ENCODE measurements at regions not wholly inside any gene's neighbourhood (a gene's known extent, or its start where the extent isn't known, plus 50 kb on each side); places are given as distances from the start of the nearest gene placed in this dataset.
"Not testable (repeated sequence)": the region's sequence is repeated elsewhere in the genome, so short reads cannot be mapped to it uniquely, and the experiment has no call there.

- TF ChIP-seq CTCF (IDR thresholded peaks at IDR 0.05; ENCODE audit: low read depth, low read length): no peak
- no peak for DNase-seq (ENCODE audit: low read depth in 2 of 2)
- no peak overlapping the region for H3K4me3 ChIP-seq (replicated peaks in 1 of 2; ENCODE audit: low read depth in 2 of 2, low read length in 2 of 2)
These were observed 153.8 kb downstream of the SPATA18 start for GRCh38 chr4:52204921-52205320.

- H3K4me3 ChIP-seq (replicated peaks in 1 of 2; ENCODE audit: low read depth in 2 of 2, low read length in 2 of 2); DNase-seq (ENCODE audit: low read depth in 2 of 2): not testable (repeated sequence)
These were observed 156.0 kb downstream of the SPATA18 start for GRCh38 chr4:52207146-52207545.

GRCh38 chr4:52212702-52213101, 161.6 kb downstream of the SPATA18 start:
- H3K4me3 ChIP-seq (replicated peaks in 1 of 2; ENCODE audit: low read depth in 2 of 2, low read length in 2 of 2): no peak overlapping the region
- no peak for DNase-seq (ENCODE audit: low read depth in 2 of 2)
- TF ChIP-seq CTCF (IDR thresholded peaks at IDR 0.05; ENCODE audit: low read depth, low read length): no peak

GRCh38 chr4:52231526-52231925, 180.4 kb downstream of the SPATA18 start:
- no peak for TF ChIP-seq CTCF (IDR thresholded peaks at IDR 0.05; ENCODE audit: low read depth, low read length)
- H3K4me3 ChIP-seq (replicated peaks in 1 of 2; ENCODE audit: low read depth in 2 of 2, low read length in 2 of 2): no peak overlapping the region
- no peak for DNase-seq (ENCODE audit: low read depth in 2 of 2)

- peak; percentile 49 to 56 for DNase-seq (ENCODE audit: low read depth in 2 of 2)
- peak; percentile 31 for TF ChIP-seq CTCF (IDR thresholded peaks at IDR 0.05; ENCODE audit: low read depth, low read length)
- H3K4me3 ChIP-seq (replicated peaks in 1 of 2; ENCODE audit: low read depth in 2 of 2, low read length in 2 of 2): no peak overlapping the region
These were observed 183.7 kb downstream of the SPATA18 start for GRCh38 chr4:52234561-52235440.

- DNase-seq (ENCODE audit: low read depth in 2 of 2): no peak
- TF ChIP-seq CTCF (IDR thresholded peaks at IDR 0.05; ENCODE audit: low read depth, low read length): no peak
These were observed 184.6 kb downstream of the SPATA18 start for GRCh38 chr4:52235552-52236201.

GRCh38 chr4:52241916-52242315, 190.8 kb downstream of the SPATA18 start:
- TF ChIP-seq CTCF (IDR thresholded peaks at IDR 0.05; ENCODE audit: low read depth, low read length): no peak
- H3K4me3 ChIP-seq (replicated peaks in 1 of 2; ENCODE audit: low read depth in 2 of 2, low read length in 2 of 2): no peak overlapping the region
- DNase-seq (ENCODE audit: low read depth in 2 of 2): no peak

More at GRCh38 chr4:52235552-52236201, 184.6 kb downstream of the SPATA18 start:
- H3K4me3 ChIP-seq (replicated peaks in 1 of 2; ENCODE audit: low read depth in 2 of 2, low read length in 2 of 2): no peak overlapping the region
